NCI-H2227 (cell line): ENCODE measurements at regions not wholly inside any gene's neighbourhood (a gene's known extent, or its start where the extent isn't known, plus 50 kb on each side); places are given as distances from the start of the nearest gene placed in this dataset.

ENCODE experiments used
- DNase-seq: peaks from one replicate; lab custom pipeline; 2025; ENCODE audit not compliant: unreplicated experiment; lab: John Stamatoyannopoulos, UW

DNA sequence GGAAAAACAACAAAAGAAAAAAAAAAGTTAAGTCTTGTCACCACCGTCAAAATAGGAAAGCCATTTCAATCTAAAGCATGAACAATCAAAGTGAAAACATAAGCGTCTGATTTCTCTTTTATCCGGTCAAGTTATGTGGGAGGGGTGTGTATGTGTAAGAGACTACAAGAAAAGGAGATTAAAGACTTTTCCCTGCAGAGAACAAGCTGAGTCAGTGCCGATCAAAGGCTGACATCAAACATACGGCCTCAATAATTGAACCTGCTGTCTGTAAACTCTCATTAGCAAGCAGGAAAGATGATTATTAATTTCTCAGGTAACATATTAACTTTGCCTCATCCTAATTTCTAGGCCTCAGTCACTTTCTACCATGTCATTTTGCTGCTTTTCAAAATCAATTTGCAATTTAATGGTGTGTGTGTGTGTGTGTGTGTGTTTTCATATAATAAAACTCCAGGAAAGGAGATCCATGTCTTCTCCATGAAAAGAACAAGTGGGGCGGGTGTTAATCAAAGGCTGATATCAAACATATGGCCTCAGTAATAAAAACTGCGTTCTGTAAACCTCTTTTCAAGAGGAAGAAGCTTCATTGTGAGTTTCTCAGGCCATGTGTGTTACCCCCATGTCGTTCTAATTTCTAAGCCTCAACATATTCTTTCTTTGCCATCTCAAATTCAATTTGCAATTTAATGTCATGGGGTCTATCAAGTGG is 649.1 kb upstream of the SORCS1 start:
- DNase-seq, result no peak

DNA sequence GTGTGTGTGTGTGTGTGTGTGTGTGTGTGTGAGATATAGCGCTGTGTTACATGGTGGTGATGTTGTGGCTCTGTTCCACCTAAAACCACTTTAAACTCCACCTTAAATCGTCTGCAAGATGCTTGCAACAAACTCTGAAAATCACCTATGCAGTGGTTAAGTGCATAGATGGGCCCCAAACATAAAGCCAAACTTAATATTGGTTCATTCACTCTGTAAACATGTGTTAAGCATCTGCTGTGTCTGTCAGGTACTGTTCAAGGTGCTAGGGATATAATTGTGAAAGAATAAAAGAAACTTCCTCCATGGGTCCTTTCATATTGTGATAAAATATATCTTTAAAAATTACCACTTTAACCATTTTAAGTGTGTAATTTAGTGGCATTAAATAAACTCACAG is 645.4 kb upstream of the SORCS1 start:
- no peak for DNase-seq

DNA sequence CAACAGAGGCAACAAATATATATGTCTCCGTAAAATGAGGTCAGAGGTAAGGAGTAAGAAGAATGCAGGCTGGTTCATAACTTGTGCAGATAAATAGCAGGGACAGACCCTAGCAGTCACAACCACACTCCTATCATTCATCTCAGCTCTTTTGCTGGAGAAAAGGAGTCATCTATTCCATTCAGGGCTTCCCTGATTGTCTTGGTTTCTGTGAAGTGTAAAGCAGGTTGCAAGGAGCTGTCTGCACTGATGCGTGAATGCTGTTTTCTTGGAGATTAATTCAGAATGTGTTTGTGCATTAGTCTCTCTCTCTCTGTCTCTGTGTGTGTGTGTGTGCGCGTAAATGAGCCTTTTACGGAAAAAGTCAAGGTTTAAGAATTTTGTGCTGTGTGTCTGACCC is 643.3 kb upstream of the SORCS1 start:
- DNase-seq, result no peak

DNA sequence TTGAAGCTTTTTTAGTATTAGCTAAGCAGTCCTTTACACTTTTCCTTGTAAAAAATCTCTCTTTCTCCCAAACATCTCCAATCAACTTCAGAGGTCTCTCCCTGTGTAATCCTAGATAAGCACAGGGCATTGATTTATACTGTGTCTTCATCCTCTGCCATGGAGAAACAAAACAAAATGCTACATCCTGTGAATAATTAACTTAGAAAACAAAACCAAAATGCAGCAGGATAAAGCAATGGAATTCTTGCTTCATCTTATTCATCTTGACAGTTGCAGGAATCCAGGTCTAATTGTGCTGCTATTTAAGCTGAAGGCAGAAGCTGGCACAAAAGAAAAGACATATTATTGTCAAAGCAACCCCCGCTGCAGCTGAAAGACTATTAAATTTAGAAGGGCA is 641.5 kb upstream of the SORCS1 start:
- DNase-seq, result no peak

DNA sequence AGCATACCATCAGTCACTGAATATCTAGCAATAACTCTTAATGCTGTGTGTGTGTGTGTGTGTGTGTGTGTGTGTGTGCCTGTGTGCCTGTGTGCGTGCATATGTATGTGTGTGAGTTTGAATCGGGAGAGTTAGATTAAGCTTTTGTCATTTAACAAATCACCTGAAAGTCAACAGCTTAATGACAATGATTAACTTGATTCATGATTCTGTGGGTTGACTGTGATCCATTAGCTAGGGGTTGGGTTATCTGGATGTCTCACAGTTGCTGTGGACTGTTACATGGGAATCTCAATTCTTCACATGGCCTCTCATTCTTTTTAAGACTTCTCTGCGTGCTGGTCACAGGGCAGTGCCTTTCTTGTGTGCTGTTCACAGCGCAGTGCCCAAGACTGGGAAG is 639.0 kb upstream of the SORCS1 start:
- DNase-seq, result no peak

DNA sequence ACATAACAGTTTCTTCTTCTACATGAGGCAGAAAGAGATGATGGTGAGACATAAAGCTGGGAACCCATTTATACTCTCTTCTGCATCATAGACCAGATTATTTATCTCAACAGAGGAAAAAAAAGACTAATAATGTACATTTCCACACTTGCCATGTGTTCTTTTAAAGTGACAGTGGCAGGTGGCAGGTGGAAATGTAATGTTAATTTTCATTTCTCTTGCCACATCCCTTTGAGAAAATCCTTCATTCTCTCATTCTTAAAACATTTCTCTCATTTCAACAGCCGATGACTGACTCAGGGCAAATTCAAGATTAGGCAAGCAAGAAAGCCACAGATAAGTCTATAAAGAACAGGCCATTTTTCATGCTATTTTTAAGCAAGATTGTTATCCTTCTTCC is 635.6 kb upstream of the SORCS1 start:
- no peak for DNase-seq

DNA sequence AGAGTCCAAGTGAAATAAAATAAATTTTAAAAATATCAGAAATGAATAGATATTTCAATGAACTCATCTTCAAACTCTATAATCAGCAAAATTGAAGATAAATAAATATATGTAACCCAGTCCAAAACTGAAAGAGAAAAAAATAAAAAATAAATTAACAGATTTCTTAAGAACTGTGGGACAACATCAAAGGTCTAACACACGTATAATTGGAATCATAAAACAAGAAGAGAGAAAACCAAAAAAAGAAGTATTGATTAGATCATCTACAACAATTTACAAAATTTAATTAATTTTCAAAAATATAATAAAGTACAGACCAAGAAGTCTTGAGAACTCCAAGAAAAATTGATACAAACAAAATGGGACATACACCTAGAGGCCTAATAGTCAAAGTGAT is 625.8 kb upstream of the SORCS1 start:
- DNase-seq, result no peak

DNA sequence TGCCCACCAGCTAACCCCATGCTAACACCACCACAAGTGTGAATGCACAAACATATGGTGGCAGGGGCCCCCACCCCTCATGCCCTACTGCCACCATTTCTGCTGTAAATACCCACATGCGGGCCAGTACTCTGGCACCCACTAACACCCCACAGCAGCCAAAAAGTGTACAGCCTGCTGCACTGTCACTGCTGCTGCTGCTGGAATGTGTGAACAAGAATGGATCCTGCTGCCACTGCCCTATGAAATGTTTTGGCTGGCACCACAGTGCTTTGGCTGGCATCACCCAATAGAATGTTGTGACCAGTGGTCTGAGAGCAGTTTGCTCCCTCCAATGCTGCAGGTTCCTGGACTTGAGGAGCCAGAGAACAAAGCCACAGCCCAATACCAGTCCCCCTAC is 606.6 kb upstream of the SORCS1 start:
- DNase-seq, result no peak

DNA sequence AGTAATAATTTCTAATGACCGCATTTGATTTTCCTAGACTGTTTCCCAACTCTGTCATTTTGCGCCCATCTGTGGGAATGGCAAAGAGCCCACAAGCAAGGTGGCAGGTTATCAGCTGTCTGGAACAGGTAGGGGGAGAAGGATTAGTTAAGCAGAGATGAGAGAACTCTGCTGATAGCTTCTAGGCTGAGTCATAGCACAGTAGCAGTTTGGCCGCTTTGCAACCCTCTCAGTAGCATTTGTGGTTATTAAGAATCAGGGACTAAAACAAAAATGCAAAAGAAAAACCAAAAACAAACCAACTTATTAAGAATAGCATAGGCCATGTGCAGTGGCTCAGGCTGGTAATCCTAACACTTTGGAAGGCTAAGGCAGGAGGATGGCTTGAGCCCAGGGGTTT is 602.7 kb upstream of the SORCS1 start:
- no peak for DNase-seq

DNA sequence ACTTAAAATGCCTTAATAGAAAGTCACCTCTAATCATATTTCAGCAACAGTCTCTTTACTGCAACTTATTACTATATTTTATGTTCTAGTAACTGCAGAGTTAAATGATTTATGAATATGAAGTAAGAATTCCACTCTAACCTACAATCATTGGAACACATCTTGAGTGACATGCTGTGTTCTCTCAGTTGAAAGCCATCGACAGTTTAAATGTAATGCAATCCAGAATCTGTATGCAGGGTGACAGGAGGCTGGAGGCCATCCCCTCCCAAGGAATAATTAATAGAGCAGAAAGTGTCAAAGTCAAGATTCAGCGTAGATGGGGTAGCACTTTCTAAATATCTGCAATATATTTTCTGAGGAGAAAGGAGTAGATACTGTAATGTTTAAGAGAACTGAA is 590.3 kb upstream of the SORCS1 start:
- no peak for DNase-seq

DNA sequence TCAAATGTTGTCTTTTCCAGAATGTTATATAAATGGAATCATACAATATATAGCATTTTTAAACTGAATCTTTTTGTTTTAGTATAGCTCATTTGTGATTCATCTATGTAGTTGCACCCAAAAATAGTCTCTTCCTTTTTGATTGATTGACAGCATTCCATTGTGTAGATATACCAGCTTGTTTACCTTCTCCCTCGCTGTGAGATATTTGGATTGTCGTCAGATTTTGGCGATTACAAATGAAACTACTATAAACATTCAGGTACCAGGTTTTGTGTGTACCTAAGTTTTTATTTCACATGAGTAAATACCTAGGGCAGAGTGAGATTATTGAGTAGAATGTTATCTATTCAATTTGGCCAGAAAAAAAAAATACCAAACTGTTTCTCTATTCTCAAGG is 584.7 kb upstream of the SORCS1 start:
- DNase-seq, result no peak

DNA sequence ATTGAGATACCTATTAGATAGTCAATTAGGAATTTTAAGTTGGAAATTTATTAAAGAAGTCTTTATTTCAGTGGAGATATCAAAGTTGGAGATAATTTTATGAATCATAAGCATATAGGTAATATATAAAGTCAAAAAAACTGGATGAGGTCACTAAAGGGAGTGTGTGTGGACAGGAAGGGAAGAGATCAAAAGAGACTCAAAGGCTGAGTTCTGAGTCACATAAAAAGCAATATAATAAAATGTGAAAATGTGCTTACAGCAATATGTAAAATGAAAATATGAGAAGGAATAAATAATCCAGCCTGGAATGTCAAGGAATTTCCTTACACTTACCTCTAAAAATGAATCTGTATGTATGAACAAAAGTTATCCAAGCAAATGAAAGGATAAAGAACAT is 583.3 kb upstream of the SORCS1 start:
- no peak for DNase-seq

DNA sequence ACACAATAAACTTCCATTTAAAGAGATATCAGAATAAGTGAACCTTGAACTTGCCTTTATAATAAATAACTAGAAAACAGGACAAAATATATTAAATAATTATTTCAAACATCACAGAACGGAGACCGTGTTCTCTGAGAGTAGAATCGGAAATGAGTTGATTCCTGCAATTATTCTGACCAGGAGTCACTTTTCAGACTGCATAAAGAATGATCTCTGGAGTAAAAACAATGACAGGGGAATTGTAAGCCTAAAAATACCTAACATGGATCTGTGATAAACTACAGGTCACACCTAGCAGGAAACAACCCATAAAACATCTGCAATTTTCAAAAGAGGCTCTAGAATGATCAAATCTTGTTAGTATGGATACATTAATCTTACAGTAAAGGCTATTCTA is 577.5 kb upstream of the SORCS1 start:
- DNase-seq, result no peak

DNA sequence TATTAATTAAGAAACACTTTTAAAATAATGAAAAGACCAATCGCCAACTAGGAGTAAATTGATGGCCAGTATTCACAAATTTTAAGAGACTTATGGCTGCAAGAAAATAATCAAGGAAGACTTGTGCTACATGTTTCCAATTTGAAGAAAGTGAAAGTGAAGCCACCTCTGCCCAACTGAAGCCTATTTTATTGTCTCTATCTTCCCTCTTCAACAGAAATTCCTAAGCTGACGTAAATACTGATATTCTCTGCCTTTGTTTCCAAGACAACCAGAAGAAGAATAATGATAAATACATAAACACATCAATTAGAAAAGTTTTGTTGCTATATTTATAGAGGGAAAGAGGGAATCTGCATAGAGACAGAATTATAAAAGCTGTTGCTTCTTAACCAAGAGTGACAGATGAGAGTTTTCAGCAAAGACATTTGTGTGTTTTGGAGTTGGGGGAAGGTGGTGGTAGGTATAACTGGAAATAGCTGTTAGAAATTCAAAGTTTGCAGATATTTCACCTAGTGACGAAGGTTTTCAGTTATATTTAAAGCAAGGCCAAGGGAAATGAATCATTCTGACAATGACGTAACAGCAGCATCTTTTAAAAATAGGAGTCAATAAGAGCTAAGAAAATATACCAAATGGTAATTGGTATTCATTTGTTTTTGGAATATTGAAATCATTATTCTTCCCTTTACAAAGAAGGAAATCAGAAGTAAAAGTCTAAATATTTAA is 576.6 kb upstream of the SORCS1 start:
- no peak for DNase-seq

DNA sequence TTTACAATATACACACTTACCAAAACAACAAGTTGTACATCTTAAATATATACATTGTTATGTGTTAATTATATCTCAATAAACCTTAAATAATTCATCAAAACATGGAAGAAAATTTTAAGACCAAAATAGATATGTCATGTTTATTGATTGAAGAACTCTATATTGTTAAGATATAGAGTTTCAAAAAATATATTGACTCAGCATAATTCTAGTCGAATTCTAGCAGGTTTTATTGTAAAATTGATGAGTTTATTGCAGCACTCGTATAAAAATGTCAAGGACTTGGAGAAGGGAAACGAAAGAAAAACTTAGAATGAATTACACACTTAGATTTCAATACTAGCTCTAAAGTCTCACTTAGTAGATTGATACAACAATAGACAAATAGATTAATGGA is 575.4 kb upstream of the SORCS1 start:
- DNase-seq, result no peak

DNA sequence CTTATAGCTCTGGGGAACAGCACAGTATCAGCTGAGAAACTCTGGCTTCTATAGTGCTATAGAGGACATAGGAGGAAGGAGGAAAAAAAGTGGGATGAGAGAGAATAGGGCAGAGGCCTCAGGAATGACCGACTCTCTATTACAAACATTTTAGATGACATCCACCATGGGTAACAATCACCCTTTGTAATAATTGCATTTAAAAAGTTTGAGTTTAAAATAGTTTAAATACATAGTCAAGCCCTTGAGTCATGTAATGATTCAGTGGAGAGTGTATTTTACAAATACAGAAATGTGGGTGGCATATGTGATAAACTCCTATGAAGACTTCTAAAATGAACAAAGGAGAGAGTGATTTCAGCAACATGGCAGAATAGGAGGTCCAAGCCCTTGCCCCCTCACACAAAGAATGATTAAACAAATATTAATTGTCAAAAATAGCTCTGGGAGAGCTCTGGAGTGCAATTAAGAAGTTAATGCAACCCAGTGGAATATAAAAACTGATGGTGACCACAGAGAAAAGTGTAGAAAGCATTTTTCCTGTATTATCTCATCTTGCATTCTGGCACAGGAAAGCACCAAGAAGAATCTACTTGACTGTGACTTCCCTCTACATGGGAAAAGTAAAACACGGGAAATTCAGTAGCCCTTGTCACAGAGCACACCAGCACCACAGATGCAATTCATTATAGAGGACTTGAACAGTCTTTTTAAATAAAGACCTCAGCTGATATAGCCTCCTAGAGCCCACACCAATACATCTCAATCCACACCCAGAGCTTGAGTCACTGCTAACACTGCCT is 569.0 kb upstream of the SORCS1 start:
- DNase-seq, result no peak

DNA sequence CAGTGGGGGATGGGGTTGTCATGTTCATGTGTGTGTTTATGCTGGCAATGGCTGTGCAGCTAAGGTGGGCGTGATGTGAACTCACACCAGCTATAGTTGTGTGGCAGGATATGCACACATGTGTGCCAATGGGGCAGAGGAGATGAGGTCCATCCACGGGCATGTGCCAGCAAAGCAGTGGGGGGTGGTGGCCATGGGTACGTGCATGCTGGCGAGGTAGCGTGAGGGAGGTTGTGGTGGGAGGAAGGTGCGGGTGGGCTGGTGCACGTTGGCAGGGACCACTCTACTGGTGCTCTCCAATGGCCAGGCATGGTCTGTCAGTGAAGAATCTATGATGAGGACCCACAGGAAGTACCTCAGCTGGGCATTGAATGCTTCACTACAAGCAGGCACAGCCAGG is 567.5 kb upstream of the SORCS1 start:
- no peak for DNase-seq

DNA sequence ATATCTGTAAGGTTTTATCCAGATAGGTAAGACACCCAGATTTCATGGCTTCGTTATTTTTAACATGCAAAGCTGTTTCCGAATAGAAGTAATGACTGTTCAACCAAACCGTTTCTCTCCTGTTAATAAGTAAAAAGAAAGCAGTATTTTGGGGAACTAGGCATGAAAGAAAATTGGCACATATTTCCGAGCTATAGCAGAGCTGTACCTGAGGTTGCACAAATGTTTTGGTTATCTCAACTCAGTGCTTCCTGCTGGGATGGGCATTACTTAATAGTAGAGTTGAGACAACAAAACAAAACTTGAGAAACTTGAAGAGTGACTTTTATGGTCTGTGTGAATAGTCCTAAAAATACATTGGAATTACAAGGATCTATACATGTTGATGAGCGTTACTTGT is 564.3 kb upstream of the SORCS1 start:
- no peak for DNase-seq

DNA sequence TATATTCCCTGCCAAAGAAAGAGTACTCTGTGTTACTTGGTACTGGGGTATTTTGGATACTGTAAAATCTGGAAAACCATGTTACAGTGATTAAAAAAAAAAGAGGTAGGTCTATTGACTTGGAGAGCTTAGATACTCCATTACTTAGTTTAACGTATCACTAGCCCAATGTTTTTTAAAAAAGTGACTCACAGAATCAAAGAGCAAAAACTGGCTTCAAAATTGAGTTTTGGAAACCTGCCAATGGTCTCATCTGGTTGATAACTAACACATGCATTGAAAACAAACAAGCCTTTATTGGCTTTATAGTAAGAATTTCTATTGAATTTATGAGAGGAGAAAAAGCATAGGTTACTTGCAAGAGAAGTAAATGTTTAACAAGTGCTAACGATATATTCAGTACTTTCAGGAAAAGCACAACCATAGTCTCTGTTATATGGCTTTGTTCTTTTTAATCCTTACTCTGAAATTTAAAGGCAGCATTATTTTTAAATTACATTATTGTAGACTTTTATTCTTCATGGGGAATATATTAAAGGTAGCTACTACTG is 563.3 kb upstream of the SORCS1 start:
- DNase-seq, result no peak

DNA sequence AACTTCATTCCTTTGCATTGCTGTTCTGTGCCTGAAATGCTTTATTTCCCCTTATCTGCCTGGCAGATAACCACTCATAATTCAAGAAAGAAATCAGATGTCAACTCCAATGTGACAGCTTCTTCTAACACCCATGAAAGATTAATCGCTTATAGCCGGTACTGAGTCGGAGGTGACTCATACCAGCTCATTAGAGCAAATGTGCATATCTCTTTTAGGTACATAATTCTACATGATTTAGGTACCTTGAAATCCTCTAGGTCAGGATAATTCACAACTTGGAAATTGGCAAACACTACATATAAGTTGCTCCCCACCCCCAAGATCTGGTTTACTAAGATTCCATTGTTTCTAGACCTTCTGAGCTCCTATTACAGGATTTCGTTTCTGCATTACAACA is 554.4 kb upstream of the SORCS1 start:
- no peak for DNase-seq

DNA sequence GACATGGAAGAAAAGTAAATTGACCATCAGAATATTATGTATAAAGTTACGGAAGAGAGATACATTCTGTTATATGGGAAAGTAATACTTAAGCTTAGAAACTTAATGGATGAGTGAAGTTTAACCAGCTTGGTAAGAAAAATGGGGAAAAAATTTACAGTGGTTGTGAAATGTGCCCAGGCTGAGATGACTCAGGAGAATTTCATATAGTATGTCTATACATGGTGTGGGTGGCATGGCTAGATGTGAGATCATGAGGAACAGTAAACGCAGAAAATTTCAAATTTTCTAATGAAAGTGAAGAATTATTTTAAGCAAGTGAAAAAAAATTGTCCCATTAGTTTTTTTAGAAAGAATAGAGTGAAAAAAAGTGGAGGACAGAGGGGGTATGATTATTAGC is 552.5 kb upstream of the SORCS1 start:
- no peak for DNase-seq

DNA sequence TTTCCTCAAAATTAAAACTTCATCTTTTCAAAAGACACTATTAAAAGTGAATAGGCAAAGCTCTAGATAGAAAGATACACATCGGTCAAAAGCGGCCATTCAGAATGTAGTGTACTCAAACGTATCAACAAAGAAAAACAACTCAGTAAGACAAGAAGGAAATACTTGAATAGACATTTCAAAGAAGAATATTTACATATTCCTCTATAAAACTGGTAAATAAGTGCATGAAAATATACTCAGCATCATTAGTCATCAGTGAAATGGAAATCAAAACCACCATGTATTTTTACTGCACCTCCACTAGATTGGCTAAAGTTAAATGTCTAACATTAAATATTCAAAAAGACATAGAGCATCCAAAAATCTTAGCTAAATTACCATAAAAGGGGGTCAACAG is 551.1 kb upstream of the SORCS1 start:
- DNase-seq, result no peak
